ENCODE measurements at regions not wholly inside any gene's neighbourhood (a gene's known extent, or its start where the extent isn't known, plus 50 kb on each side); places are given as distances from the start of the nearest gene placed in this dataset.

DNA sequence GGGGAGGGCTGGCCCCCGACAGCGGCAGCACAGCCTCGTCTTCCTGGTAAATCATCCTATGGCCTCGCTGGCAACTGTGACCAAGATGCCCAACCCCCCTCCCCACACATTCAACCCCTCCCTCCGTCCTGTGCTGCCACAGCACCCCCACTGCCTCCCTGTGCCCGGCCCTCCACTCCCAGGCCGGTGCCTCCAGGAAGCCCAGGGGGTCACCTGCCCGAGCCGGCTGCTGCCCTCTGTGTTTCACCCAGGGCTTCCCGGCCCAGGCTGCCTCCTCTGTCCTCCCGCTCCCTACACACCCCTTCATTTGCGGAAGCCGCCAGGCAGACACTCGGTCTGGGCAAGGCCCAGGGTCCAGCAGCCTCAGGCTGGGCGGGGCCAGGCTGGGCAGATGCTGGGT is 188.6 kb downstream of the RBFOX3 start:
- no peak for DNase-seq (ENCODE audit: low spot score)

DNA sequence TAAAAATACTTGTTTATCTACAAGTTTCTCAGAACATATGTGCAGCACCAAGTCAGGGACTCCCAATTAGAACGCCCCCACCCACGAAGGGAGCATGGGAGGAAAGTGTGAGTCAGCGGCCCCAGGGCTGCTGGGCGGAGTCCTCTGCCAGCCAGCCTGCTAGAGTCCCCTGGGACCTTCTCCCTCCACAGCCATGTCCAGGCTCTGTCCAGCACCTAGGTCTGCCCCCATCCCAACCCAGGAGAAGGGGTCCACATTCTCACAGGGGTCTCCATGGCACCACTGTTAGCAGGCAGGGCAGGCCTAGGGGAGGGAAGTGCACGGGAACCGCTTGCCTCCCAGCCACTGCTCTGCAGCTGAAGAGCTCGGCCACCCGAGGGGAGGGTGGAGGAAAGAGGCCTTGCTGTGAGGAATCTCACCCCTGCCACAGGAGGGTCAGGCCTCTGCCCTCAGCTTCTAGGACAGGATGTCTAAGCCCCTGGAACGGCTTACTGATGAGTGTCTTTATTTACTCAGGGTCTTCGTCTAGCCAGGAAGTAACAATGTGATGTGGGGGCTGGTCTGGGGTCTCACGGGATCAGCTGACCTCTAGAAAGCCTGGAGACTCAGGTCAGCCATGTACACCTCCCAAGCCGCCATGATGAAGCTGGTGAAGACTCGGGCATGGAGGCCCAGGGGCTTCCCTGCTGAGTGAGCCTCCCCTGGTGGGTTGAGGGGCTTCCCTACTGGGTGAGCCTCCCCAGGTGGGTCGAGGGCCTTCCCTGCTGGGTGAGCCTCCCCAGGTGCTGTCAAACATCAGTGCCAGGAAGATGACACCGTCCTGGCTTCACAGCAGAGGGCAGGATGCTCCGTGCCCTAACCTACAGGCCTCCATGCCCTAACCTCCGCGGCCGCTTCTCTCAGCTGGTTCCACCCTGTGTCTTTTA is 190.3 kb downstream of the RBFOX3 start:
- peak; percentile 72 for DNase-seq (ENCODE audit: low spot score)

DNA sequence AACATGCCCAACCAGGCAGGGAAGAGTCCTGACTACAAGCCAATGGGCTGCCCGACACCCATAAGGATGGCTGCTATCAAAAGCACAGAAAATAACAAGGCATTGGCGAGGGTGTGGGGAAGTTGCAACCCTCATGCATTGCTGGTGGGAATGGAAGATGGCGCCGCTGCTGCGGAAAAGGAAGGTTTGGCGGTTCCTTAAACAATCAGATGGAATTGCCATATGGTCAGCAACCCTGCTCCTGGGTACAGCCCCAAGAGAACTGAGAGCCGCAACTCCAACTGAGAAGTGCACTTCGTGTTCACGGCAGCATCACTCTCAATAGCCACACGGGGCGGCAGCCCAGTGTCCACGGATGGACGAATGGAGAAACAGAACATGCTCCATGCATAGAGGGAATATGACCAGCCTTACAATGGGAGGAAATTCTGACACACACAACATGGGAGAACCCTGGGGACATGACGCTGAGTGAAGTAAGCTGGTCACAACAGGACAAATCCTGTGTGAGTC is 193.3 kb downstream of the RBFOX3 start:
- no peak for DNase-seq (ENCODE audit: low spot score)

- no peak for DNase-seq (ENCODE audit: low spot score)
Measured at GRCh38 chr17:79415909-79416308, 194.9 kb downstream of the RBFOX3 start.

GRCh38 chr17:79415365-79415764 is 195.5 kb downstream of the RBFOX3 start:
- no peak for DNase-seq (ENCODE audit: low spot score)

DNA sequence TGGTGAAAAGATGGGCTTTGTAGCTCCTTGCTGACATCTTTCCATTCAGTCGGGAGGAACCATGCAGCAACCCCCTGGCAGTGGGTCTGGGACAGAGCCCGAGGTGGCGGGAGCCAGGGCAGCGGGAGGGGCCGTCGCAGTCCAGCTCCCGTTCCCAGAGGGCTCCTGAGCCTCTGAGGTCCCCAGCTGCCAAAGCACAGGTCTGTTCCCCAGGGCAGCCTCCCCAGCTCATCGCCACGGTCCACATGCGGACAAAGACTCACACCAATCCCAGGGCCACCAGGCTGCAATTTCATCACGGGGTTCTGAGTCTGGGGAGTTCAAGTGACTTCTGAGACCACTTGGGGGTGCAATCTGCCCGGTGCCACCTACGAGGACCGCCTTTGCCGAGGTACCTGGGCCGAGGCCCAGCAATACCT is 196.0 kb downstream of the RBFOX3 start:
- DNase-seq (ENCODE audit: low spot score), result no peak

- no peak for DNase-seq (ENCODE audit: low spot score)
Measured at GRCh38 chr17:79414063-79414792, 196.6 kb downstream of the RBFOX3 start.

DNA sequence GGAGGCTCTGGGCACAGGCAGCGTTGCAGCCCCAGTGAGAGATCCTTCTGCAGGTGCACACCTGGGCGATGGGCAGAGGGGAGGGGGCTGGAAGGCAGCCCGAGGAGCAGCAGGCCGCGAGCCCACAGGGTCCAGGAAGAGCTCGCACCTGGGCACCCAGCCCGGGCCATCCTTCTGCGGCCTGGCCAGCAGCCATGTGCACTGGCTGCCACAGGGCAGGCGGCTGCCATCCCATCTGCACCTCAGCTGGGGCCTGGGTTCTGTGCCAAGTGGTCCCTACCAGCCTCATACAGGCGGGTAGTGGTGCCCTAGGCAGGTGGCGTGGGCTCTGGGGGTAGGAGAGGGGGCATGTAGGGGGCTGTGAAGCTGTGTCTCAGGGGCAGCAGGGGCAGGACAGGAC is 197.2 kb downstream of the RBFOX3 start:
- DNase-seq (ENCODE audit: low spot score), result no peak

- no peak for DNase-seq (ENCODE audit: low spot score)
Measured at GRCh38 chr17:79412886-79413390, 197.9 kb downstream of the RBFOX3 start.

DNA sequence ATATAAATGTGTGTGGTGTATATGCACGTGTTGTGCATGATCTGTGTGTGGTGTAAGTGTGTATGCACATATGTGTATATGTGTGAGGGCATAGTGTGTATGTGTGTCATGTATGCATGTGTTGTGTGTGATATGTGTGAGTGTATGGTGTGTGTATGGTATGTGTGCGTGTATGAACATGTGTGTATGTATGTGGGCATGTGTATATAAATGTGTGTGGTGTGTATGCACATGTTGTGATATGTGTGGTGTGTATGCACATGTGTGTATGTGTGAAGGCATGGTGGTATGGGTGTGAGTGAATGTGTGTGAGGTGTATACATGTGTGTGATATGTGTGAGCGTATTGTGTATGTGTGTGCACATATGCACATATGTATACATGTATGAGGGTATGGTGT is 198.7 kb downstream of the RBFOX3 start:
- DNase-seq (ENCODE audit: low spot score), result no peak

GRCh38 chr17:79411419-79411818 is 199.4 kb downstream of the RBFOX3 start:
- no peak for DNase-seq (ENCODE audit: low spot score)

GRCh38 chr17:79410681-79411080 is 200.2 kb downstream of the RBFOX3 start:
- DNase-seq (ENCODE audit: low spot score), result no peak

- DNase-seq (ENCODE audit: low spot score), result no peak
Measured at GRCh38 chr17:79408251-79408650, 202.6 kb downstream of the RBFOX3 start.

DNA sequence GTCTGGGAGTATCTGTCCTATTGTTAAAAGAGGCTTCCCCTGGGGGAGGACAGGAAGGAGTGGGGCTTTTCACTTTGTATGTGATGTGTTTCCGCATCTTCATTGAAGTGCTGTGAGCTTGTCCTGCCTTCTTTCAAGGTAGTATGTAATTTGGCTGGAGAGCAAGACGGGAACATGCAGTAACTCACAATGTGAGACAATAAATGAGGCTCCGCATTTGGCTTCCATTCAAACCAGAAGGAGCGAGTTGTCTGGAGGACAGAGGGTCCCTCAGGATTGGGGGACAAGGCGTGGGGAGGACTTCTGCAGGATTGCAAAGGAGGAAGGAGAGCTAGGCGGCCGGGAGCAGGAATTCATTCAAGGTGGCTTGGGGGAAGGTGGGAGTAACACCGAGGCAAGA is 203.5 kb downstream of the RBFOX3 start:
- DNase-seq (ENCODE audit: low spot score), result no peak

- no peak for DNase-seq (ENCODE audit: low spot score)
Measured at GRCh38 chr17:79406316-79406715, 204.5 kb downstream of the RBFOX3 start.

DNA sequence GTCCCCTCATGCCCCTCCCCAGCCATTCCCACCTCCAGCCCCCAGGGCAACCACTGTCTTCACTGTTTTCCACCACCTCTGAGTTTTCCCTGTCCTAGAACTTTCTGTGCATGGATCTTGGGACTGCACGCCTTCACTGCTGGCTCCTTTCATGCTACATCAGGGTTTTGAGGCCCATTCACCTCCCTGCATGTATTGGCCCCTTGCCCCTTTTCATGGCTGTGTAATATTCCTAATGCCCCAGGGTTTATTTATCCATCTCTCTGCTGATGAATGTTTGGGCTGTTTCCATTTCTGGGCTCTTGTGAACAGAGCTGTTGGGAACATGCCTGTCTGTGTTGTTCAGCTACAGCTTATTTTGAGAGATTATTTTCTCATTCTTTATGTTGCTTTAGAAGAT is 205.0 kb downstream of the RBFOX3 start:
- DNase-seq (ENCODE audit: low spot score), result no peak

DNA sequence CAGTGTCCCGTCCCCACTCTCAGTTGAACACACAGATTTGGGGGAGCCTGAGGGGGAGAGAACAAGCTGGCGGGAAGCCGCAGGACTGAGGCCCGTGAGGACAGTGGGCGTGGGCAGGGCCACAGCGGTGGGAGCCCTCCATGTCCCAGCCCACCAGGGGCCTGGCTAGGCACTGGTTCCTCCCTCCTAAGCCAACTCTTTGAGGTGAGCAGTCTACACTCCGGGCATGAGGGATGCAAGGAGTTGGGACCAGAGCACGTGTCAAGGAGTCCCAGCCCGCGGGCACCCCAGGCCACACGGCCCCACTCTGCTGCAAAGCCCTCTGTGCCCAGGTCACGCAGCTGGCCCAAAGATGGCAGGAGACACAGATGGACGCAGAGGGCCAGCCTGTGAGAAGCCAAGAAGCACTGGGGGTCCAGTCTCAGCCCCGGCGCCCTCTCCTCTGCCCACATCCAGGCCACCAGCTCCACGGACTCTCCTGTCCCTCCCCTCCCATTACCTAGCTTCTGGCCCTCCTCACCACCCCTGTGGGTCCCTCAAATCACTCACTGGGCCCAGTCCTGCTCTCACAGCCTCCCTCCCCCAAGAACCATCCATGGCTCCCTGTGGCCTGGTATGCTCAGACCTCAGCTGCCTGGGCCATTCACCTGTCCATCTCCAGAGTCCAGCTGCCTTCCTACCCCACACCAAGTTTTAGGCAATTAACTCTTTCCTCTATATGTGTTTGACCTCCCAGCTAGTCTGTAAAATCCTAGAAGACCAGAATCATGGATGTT is 206.5 kb downstream of the RBFOX3 start:
- DNase-seq (ENCODE audit: low spot score), result no peak

DNA sequence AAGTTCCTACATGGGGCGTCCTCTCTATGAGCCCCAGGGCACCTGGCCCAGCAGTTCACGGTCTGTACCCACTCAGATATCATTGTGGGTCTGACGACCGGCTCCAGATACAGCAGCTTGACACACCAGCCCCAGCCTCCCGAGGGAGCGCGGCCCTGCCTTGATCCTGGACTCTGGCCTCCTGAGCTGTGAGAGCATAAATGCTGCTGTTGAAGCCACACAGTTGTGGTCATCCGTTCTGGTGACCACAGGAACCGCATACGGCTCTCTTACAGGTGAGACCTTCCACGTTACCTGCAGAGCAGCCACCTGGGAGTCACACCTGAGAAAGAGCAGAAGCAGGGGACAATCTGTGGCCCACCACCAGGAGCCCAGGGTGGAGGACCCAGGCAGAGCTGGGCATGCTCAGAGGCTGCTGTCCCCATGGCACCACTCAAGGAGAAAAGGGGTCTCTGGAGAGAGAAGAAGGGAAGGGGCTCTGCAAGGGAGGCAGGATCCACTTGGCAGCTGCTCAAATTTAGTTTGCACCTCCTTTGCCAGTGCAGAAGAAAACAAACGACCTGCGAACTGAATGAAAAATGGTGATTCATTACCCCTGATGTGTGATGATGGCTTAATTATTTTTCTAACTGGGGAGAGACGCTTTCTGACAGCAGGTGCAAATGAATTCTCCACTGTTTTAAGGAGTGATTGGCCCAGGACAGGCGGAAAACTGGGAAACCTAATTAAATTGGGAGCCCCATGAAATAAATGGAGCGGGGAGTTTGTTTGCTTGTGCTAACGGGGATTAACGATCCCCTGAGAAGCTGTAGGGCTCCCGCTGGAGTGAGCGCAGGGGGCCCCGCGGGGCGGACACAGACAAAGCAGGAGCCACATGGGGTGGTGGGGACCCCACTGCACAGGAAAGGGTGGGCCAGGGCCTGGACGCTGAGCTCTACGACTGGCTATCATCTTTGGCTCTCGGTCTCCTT is 208.9 kb downstream of the RBFOX3 start:
- DNase-seq (ENCODE audit: low spot score), result no peak

GRCh38 chr17:79400989-79401703 is 209.7 kb downstream of the RBFOX3 start:
- peak; percentile 52 for DNase-seq (ENCODE audit: low spot score)

DNA sequence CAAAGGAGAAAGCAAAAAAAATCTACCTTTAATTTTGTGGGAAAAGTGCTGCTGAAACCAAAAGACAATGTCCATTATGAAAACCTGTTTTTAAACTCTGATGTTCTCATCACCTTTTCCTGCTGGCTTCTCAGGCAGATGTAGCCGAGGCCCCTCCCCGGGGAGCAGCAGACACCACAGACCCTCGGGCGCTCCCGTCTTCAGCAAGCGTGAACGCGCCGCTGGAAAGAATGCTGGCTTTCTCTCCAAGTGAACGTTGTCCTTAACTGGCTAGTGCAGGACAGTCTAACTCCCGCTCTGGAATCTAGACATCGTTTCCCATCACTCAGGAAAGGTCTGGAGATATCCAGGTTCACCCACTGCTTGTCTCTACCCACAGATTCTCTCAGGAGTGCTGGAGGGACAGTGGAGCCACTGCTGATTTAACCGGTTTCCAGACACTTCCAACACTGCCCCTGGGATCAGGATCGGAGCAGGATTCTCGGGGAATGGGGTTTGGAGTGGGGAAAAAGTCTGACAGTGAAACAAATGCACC is 211.2 kb downstream of the RBFOX3 start:
- no peak for DNase-seq (ENCODE audit: low spot score)
